ENCODE measurements at regions not wholly inside any gene's neighbourhood (a gene's known extent, or its start where the extent isn't known, plus 50 kb on each side); places are given as distances from the start of the nearest gene placed in this dataset.

DNA sequence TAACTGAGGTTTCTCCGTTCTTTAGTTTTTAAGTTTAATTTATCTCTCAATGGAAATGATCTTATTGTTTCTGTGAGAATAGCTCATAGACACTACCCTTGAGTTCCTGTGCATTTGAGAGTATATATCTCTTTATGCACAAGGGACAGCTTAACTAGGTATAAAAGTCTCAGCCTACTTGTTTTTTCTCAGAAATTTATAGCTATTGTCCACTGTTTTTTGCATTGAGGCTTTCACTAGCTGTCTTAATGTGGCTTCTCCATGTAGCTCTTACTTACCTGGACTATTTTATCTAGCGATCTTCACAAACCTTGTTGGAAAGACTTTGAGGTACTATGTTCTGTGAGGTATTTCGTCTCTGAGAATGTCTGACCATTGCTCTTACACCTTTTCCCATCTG lies 153.9 kb upstream of the RTL1 start:
- H3K4me3 ChIP-seq (ENCODE audit: low read length), result no peak overlapping the region
- DNase-seq (ENCODE audit: low read depth, low spot score), result no peak

DNA sequence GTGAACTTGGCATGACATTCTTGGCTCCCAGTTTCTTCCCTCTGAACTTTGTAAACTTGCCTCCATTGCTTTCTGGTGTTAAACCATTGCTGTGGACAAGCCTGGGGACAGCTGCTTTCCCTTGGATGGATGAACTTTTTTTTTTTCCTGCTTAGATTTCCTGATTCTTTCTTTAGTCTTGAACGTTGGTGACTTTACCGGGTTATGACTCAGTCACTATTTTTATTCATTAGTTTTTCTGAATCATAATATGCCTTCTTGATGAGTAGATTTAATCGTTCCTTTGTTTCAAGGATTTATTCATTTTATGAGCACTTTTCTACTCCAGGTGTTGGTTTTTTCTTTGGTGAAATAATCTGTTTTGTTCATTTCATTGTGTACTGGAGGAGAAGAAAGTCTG lies 155.0 kb upstream of the RTL1 start:
- DNase-seq (ENCODE audit: low read depth, low spot score), result no peak
- H3K4me3 ChIP-seq (ENCODE audit: low read length), result no peak overlapping the region

DNA sequence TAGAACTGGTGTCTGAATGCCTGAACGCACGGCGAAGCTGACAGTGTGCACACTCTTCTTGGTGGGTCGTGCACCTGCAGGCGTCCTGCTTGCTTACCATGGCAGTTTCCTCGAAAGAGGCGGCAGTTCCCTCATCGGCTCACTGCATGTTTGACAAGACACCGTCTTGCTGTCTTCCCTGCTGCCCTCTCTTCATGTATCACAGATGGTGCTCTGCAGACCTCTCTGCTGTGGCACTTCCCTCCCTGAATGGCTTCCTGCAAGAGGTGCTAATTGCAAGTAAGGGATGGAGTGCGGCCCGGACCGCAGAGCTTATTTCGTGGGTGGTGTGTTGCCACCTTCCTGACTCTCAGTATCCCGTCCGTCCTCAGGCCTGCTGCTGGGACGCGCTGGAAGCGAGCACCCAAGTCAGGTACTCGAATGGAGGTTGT lies 156.7 kb upstream of the RTL1 start:
- no peak for DNase-seq (ENCODE audit: low read depth, low spot score)
- no peak overlapping the region for H3K4me3 ChIP-seq (ENCODE audit: low read length)

DNA sequence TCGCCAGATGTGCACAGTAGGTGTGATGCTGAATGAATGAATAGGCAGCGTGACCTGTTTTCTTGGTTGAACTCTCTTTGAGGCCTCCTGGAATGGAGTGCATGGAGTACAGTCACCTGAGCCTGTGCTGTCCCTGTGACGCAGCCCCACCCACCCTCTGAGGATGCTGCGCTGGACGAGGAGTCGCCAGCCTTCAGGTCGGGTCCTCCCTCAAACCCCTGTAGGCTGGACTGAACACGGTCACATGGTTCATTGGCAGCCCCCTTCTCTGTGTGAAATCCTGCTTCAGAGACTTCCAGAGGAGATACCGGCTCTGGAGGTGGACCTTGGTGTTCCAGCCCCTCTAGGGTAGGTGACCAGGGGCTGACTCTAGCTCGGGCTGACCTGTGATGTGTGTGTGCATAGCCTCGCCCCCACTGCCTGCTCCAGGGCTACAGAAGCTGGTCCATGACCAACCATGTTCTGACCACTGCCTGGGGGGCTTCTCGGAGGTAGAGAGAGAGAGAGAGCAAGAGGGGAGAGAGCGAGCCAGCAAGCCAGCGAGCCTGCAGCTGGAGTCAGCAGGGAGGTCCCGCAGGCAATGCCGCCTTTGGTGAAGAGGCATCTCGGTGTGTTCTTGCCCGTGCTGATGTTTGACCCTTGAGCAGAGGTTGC lies 158.0 kb upstream of the RTL1 start:
- no peak for DNase-seq (ENCODE audit: low read depth, low spot score)
- no peak overlapping the region for H3K4me3 ChIP-seq (ENCODE audit: low read length)

DNA sequence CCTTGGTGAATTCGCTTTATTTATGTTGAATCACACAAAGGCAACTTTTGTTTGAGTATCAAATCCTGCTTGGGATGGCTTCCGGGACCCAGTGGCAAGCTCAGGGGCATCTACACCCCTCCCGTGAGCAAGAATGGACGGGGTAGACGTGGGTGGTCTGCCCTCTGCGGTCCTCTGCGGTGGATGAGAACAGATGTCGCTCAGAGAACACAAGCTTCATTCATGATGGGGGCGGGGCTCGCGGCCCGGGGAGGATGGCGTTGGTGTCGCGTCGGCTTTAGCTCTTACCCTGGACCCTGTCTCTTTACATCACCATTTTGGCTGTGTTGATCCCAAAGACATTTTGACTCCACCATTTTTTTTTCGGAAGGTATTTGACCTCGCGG lies 158.5 kb upstream of the RTL1 start:
- no peak for DNase-seq (ENCODE audit: low read depth, low spot score)
- no peak overlapping the region for H3K4me3 ChIP-seq (ENCODE audit: low read length)

GRCh38 chr14:101062601-101063000 lies 159.1 kb upstream of the RTL1 start:
- no peak overlapping the region for H3K4me3 ChIP-seq (ENCODE audit: low read length)
- DNase-seq (ENCODE audit: low read depth, low spot score), result no peak

DNA sequence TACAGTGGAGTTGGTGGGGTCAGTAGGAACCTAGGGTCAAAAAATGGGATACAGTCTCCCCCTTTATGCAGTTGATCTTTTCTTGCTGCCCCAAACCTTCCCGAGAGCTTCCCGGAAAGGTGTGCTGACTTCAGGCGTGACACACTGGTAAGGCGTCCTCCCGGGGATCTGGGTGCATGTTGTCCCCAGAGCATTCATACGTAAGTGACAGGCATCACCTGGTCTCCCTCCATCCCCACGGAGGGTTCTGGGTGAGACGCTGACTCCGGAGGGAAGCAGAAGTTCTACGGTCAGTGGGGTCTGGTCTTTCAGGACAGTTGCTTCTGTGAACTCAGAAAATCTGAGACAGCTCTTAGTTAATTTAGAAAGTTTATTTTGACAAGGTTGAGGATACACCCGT lies 159.6 kb upstream of the RTL1 start:
- no peak for DNase-seq (ENCODE audit: low read depth, low spot score)
- H3K4me3 ChIP-seq (ENCODE audit: low read length), result no peak overlapping the region

GRCh38 chr14:101064121-101064661 lies 160.7 kb upstream of the RTL1 start:
- no peak for DNase-seq (ENCODE audit: low read depth, low spot score)
- H3K4me3 ChIP-seq (ENCODE audit: low read length), result no peak overlapping the region

DNA sequence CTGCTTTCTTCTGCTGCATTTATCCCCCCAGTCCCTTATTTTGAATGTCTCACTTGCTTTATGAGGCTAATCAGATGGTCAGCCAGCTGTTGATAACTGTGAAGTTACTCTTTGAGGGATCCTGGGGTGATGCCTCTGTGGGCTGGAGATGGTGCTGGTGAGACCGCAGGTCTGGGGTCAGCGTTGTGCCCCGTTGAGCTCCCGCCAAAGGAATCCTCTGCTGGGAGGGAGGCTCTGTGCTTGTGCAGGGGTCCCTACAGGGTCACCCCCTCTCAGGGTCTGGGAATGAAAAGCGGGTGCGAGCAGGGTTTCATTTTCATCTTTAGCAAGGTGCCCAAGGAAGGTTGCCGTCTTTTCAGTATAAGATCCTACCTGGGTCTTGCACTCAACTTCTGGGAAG lies 161.2 kb upstream of the RTL1 start:
- no peak overlapping the region for H3K4me3 ChIP-seq (ENCODE audit: low read length)
- no peak for DNase-seq (ENCODE audit: low read depth, low spot score)

DNA sequence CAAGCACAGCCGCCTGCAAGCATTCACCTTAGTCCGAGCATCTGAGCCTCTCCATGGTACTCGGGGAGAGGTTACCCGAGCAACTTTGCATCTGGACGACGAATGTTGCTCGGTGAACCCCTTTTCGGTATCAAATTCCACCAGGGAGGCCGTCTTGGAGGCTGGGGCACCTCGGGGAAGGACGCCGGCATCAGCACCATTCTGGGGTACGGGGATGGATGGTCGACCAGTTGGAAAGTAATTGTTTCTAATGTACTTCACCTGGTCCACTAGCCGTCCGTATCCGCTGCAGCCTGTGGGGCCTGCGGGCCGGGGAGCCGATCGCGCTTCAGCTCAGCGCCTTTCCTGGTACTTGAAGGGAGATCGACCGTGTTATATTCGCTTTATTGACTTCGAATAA lies 161.7 kb upstream of the RTL1 start:
- no peak for DNase-seq (ENCODE audit: low read depth, low spot score)
- no peak overlapping the region for H3K4me3 ChIP-seq (ENCODE audit: low read length)

GRCh38 chr14:101065696-101066694 lies 162.5 kb upstream of the RTL1 start:
- no peak for DNase-seq (ENCODE audit: low read depth, low spot score)
- H3K4me3 ChIP-seq (ENCODE audit: low read length), result no peak overlapping the region

DNA sequence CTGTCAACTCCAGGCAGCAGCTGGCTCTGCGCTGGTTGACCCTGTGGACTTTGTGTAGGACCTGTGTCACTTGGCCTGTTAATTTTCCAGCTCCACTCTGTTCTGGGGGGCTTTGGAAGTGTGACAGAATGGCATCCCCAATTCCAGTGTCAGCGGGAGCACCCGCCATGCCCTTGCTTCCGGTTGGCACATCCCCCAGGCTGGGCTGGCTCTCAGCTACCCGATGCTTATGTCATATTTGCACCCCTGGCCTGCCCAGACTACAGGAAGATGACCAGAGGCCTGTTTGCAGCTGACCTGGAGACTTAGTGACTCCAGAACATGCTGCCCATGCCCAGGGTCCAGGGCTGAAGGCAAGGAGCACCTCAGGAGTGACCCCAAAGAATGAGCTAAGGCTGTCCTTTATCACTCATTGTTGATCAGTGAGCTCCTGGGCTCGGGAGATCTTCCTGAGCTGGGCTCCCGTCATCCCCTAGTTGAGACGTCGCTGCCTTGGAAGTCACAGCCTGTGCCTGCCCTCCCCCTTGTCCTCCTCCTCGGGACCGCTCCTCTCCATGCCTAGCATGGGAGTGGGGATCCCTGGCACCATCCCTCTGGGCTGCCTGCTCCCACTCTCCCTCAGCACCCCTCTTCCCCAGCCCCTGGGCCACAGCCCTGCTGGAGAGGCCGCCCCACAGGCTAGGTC lies 163.4 kb upstream of the RTL1 start:
- no peak for DNase-seq (ENCODE audit: low read depth, low spot score)
- no peak overlapping the region for H3K4me3 ChIP-seq (ENCODE audit: low read length)

GRCh38 chr14:101068313-101069227 lies 165.0 kb upstream of the RTL1 start:
- DNase-seq (ENCODE audit: low read depth, low spot score), result no peak
- no peak overlapping the region for H3K4me3 ChIP-seq (ENCODE audit: low read length)

DNA sequence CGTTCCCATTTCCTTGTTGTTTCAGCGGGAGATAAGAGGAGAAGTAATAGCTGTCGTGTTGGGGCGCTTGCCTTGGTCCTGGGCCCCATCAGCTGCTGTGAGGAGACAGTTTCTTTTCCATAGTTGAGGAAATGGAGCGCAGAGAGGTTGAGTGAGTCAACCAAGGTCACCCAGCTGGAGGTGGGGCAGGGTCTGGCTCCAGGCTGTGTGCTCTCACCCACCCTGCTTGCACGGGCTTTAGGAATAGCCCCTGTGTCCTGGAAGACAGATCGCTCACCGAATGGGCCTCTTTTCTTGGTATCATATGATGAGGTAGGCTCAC lies 165.7 kb upstream of the RTL1 start:
- no peak overlapping the region for H3K4me3 ChIP-seq (ENCODE audit: low read length)

GRCh38 chr14:101069666-101070362 lies 166.3 kb upstream of the RTL1 start:
- no peak for DNase-seq (ENCODE audit: low read depth, low spot score)

More for the DNA sequence above, 165.7 kb upstream of the RTL1 start:
- no peak for DNase-seq (ENCODE audit: low read depth, low spot score)

GRCh38 chr14:101070540-101071492 lies 167.3 kb upstream of the RTL1 start:
- DNase-seq (ENCODE audit: low read depth, low spot score), result no peak
- no peak overlapping the region for H3K4me3 ChIP-seq (ENCODE audit: low read length)

More at GRCh38 chr14:101069666-101070362, 166.3 kb upstream of the RTL1 start:
- no peak overlapping the region for H3K4me3 ChIP-seq (ENCODE audit: low read length)

DNA sequence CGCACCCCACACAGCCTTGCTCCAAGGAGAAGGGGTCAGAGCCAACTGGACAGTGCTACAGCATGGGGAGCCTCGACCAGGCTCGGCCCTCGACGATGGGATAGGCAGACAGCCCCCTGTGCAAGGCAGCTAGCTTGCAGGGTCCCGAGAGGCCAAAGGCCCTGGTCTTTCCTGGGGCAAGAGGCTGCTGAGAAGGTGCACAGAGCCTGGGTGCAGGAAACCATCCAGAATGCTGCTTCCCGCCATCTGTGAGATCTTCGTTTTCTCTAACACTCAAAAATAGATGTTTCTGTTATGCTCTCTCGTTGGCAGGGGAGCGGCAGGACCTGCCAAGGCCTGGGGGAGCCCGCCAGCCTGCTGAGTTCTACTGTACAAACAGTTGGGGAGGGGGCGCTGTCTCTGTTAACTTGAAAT lies 168.0 kb upstream of the RTL1 start:
- no peak overlapping the region for H3K4me3 ChIP-seq (ENCODE audit: low read length)
- DNase-seq (ENCODE audit: low read depth, low spot score), result no peak
